Adrenal gland (tissue), 5 donors: ENCODE measurements at regions not wholly inside any gene's neighbourhood (a gene's known extent, or its start where the extent isn't known, plus 50 kb on each side); places are given as distances from the start of the nearest gene placed in this dataset.

Experiments
- CTCF ChIP-seq, 6 experiments: fragments of 450-650 bp in 4 of 6; fragments of 200-600 bp in 2 of 6; sonication (generic) in 1 of 6; IDR thresholded peaks; 1 replicate in 5 of 6; 2 replicates in 1 of 6; pipeline versions ENCODE4 v1.5.1 to v1.8.0; 2016 to 2021; ENCODE audit warnings: antibody characterized with exemption in 6 of 6, mild to moderate bottlenecking in 2 of 6, moderate library complexity in 1 of 6
- POLR2A ChIP-seq, 2 donors: fragments of 450-650 bp; IDR thresholded peaks; one replicate each; pipeline ENCODE4 v1.6.1; 2017; ENCODE audit warnings: antibody characterized with exemption in 2 of 2, mild to moderate bottlenecking in 2 of 2, moderate library complexity in 1 of 2
- donor health status: DM: no; HTN: no; CAD: no.

DNA sequence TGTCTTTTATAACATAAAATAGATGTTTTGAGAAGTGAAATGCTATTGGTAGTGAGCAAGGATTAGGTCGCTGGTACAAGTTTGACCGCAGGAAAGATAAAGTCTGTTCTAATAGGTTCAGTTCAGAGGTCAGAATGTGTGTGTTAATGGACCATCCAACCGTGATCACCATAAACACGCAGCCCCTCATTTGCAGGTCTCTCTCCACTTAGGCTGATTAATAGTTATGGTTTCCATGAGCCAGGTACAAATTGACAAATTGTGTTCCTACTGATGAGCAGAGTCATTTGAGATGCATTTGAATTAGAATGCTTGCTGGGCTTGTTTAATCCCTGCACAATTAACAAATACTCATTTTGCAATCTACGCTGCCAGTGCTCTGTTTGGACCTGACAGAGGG, 318.1 kb upstream of the GOT2 start:
- TF ChIP-seq CTCF (IDR thresholded peaks at IDR 0.05) (no peak), POLR2A (IDR thresholded peaks at IDR 0.05) (no peak)
